ENCODE measurements at regions not wholly inside any gene's neighbourhood (a gene's known extent, or its start where the extent isn't known, plus 50 kb on each side); places are given as distances from the start of the nearest gene placed in this dataset.

GRCh38 chr7:30212701-30213111 is 71.7 kb upstream of the ZNRF2 start:
- Histone ChIP-seq H3K9me3 (no peaks in the 10 kb centered on the region), H3K36me3 (no peaks in the 10 kb centered on the region), H3K27me3 (0 out of 2 replicates have a peak, but pooled peaks cover 4% of the 10 kb centered on the region), H3K4me3 (no peak overlapping the region)
- no peak for DNase-seq

GRCh38 chr7:30213637-30214036 is 70.8 kb upstream of the ZNRF2 start:
- Histone ChIP-seq H3K4me3 (no peak overlapping the region), H3K36me3 (no peaks in the 10 kb centered on the region), H3K27me3 (0 out of 2 replicates have a peak, but pooled peaks cover 4% of the 10 kb centered on the region), H3K9me3 (no peaks in the 10 kb centered on the region)
- no peak for DNase-seq

GRCh38 chr7:30214651-30215137 is 69.7 kb upstream of the ZNRF2 start:
- Histone ChIP-seq H3K4me3 (no peak overlapping the region), H3K36me3 (no peaks in the 10 kb centered on the region), H3K27me3 (0 out of 2 replicates have a peak, but pooled peaks cover 4% of the 10 kb centered on the region), H3K9me3 (peaks cover 6% of the 10 kb centered on the region; the same call in 1 of the 2 replicates)
- no peak for DNase-seq

- Histone ChIP-seq H3K27me3 (no peaks in the 10 kb centered on the region), H3K9me3 (peaks cover 8% of the 10 kb centered on the region; the same call in 1 of the 2 replicates), H3K4me3 (no peak overlapping the region), H3K36me3 (no peaks in the 10 kb centered on the region)
- DNase-seq: no peak
These were observed 62.6 kb upstream of the ZNRF2 start for GRCh38 chr7:30221764-30222163.

- no peak for DNase-seq
- Histone ChIP-seq H3K9me3 (peaks cover 8% of the 10 kb centered on the region; the same call in 1 of the 2 replicates), H3K27me3 (no peaks in the 10 kb centered on the region), H3K4me3 (no peak overlapping the region), H3K36me3 (no peaks in the 10 kb centered on the region)
These were observed 61.7 kb upstream of the ZNRF2 start for GRCh38 chr7:30222515-30223215.

GRCh38 chr7:30223896-30224295 is 60.5 kb upstream of the ZNRF2 start:
- H3K4me3 ChIP-seq: no peak overlapping the region
- DNase-seq: no peak
- H3K27me3 ChIP-seq: no peaks in the 10 kb centered on the region
- peaks cover 8% of the 10 kb centered on the region; the same call in 1 of the 2 replicates for H3K9me3 ChIP-seq
- no peaks in the 10 kb centered on the region for H3K36me3 ChIP-seq

- Histone ChIP-seq H3K36me3 (no peaks in the 10 kb centered on the region), H3K9me3 (peaks cover 2% of the 10 kb centered on the region; the same call in 1 of the 2 replicates), H3K4me3 (no peak overlapping the region), H3K27me3 (no peaks in the 10 kb centered on the region)
- DNase-seq: peak; percentile 30
These were observed 59.8 kb upstream of the ZNRF2 start for GRCh38 chr7:30224511-30225062.

GRCh38 chr7:30225863-30226613 is 58.4 kb upstream of the ZNRF2 start:
- H3K4me3 ChIP-seq: no peak overlapping the region
- no peaks in the 10 kb centered on the region for H3K27me3 ChIP-seq
- DNase-seq: peak; percentile 25
- H3K36me3 ChIP-seq: no peaks in the 10 kb centered on the region
- H3K9me3 ChIP-seq: no peaks in the 10 kb centered on the region

GRCh38 chr7:30226614-30227268 is 57.7 kb upstream of the ZNRF2 start:
- no peaks in the 10 kb centered on the region for H3K9me3 ChIP-seq
- H3K4me3 ChIP-seq: no peak overlapping the region
- no peaks in the 10 kb centered on the region for H3K36me3 ChIP-seq
- peaks cover 2% of the 10 kb centered on the region; the same call in 1 of the 2 replicates for H3K27me3 ChIP-seq
- DNase-seq: no peak

GRCh38 chr7:30231271-30231670 is 53.1 kb upstream of the ZNRF2 start:
- DNase-seq: no peak
- Histone ChIP-seq H3K4me3 (no peak overlapping the region), H3K9me3 (no peaks in the 10 kb centered on the region), H3K27me3 (peaks cover 2% of the 10 kb centered on the region; the same call in 1 of the 2 replicates), H3K36me3 (no peaks in the 10 kb centered on the region)

GRCh38 chr7:30232391-30232790 is 52.0 kb upstream of the ZNRF2 start:
- DNase-seq: no peak
- H3K27me3 ChIP-seq: peaks cover 2% of the 10 kb centered on the region; the same call in 1 of the 2 replicates
- no peaks in the 10 kb centered on the region for H3K9me3 ChIP-seq
- H3K4me3 ChIP-seq: no peak overlapping the region
- no peaks in the 10 kb centered on the region for H3K36me3 ChIP-seq
